ENCODE measurements at regions not wholly inside any gene's neighbourhood (a gene's known extent, or its start where the extent isn't known, plus 50 kb on each side); places are given as distances from the start of the nearest gene placed in this dataset.

GRCh38 chr19:20482721-20483120 lies 82.9 kb downstream of the ZNF737 start:
- FAIRE-seq, result no peak

DNA sequence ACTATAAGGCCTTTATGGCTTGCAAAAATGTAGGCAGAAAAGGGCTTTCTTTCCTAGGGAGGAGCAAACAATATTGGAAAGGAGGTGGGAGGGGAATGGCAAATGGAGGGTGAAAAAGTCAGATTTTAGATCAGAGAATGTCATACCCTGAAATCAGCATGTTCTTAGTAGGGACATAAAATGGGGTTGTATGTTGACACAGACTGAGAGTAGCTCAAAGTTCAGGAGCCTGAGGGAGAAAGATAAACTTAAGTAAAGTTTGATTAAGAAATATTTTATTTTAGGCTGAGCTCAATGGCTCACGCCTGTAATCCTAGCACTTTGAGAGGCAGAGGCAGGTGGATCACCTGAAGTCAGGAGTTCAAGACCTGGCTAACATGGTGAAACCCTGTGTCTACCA lies 83.8 kb downstream of the ZNF737 start:
- dilution Hi-C loops (cut with MboI; ENCODE audit: extremely low pct_ligation_motif_present, low sequenced_read_pairs), result no loop called here
- no peaks in the 10 kb centered on the region for H3K9me1 ChIP-seq (ENCODE audit: control insufficient read depth, extremely low read depth, insufficient read depth, low read length)
- peaks cover 2% of the 10 kb centered on the region for H3K9me3 ChIP-seq (ENCODE audit: control insufficient read depth, low read depth, low read length)
- no peak overlapping the region for H2AFZ ChIP-seq (ENCODE audit: control insufficient read depth, low read length)
- no peak for FAIRE-seq
- H3K36me3 ChIP-seq (ENCODE audit: control insufficient read depth in 2 of 2, extremely low read depth in 1 of 2, insufficient read depth in 2 of 2, low read length in 2 of 2), result no peaks in the 10 kb centered on the region
- H3K9ac ChIP-seq (ENCODE audit: control insufficient read depth, extremely low read depth, insufficient read depth, low read length), result no peak overlapping the region
- no peak for DNase-seq (ENCODE audit: low read depth, low spot score)
- no peak overlapping the region for H3K4me2 ChIP-seq (ENCODE audit: control insufficient read depth, extremely low read depth, insufficient read depth, low read depth, low read length)
- H4K20me1 ChIP-seq (ENCODE audit: control insufficient read depth, extremely low read depth, insufficient read depth, low read length), result no peaks in the 10 kb centered on the region
- H3K79me2 ChIP-seq (ENCODE audit: control insufficient read depth, insufficient read depth, low read length), result no peaks in the 10 kb centered on the region
- no peak overlapping the region for H3K27ac ChIP-seq (ENCODE audit: control insufficient read depth, insufficient read depth, low read length)
- H3K4me3 ChIP-seq (ENCODE audit: control insufficient read depth in 2 of 3, extremely low read depth in 1 of 3, insufficient read depth in 2 of 3, low read depth in 1 of 3, low read length in 3 of 3), result no peak overlapping the region
- TF ChIP-seq EZH2 (IDR thresholded peaks at IDR 0.05; ENCODE audit: low read length) (no peak), CTCF (optimal IDR thresholded peaks at IDR 0.05 in 1 of 3, IDR thresholded peaks at IDR 0.05 in 1 of 3, conservative IDR thresholded peaks at IDR 0.05 in 1 of 3; ENCODE audit: extremely low read depth in 1 of 3, insufficient read depth in 2 of 3, low read length in 3 of 3) (no peak)
- H3K4me1 ChIP-seq (ENCODE audit: control insufficient read depth, extremely low read depth, insufficient read depth, low read length), result no peaks in the 10 kb centered on the region
- H3K27me3 ChIP-seq (ENCODE audit: control insufficient read depth, extremely low read depth, insufficient read depth, low read length), result no peaks in the 10 kb centered on the region

More at GRCh38 chr19:20482721-20483120, 82.9 kb downstream of the ZNF737 start:
- no peak overlapping the region for H3K9ac ChIP-seq (ENCODE audit: control insufficient read depth, extremely low read depth, insufficient read depth, low read length)
- H3K27me3 ChIP-seq (ENCODE audit: control insufficient read depth, extremely low read depth, insufficient read depth, low read length), result no peaks in the 10 kb centered on the region
- no peaks in the 10 kb centered on the region for H3K4me1 ChIP-seq (ENCODE audit: control insufficient read depth, extremely low read depth, insufficient read depth, low read length)
- H2AFZ ChIP-seq (ENCODE audit: control insufficient read depth, low read length), result no peak overlapping the region
- H3K27ac ChIP-seq (ENCODE audit: control insufficient read depth, insufficient read depth, low read length), result no peak overlapping the region
- H3K79me2 ChIP-seq (ENCODE audit: control insufficient read depth, insufficient read depth, low read length), result no peaks in the 10 kb centered on the region
- no peaks in the 10 kb centered on the region for H3K9me1 ChIP-seq (ENCODE audit: control insufficient read depth, extremely low read depth, insufficient read depth, low read length)
- no peaks in the 10 kb centered on the region for H4K20me1 ChIP-seq (ENCODE audit: control insufficient read depth, extremely low read depth, insufficient read depth, low read length)
- H3K36me3 ChIP-seq (ENCODE audit: control insufficient read depth in 2 of 2, extremely low read depth in 1 of 2, insufficient read depth in 2 of 2, low read length in 2 of 2), result no peaks in the 10 kb centered on the region
- dilution Hi-C loops (cut with MboI; ENCODE audit: extremely low pct_ligation_motif_present, low sequenced_read_pairs), result no loop called here
- TF ChIP-seq EZH2 (IDR thresholded peaks at IDR 0.05; ENCODE audit: low read length) (no peak), CTCF (optimal IDR thresholded peaks at IDR 0.05 in 1 of 3, IDR thresholded peaks at IDR 0.05 in 1 of 3, conservative IDR thresholded peaks at IDR 0.05 in 1 of 3; ENCODE audit: extremely low read depth in 1 of 3, insufficient read depth in 2 of 3, low read length in 3 of 3) (no peak)
- H3K4me3 ChIP-seq (ENCODE audit: control insufficient read depth in 2 of 3, extremely low read depth in 1 of 3, insufficient read depth in 2 of 3, low read depth in 1 of 3, low read length in 3 of 3), result no peak overlapping the region
- H3K9me3 ChIP-seq (ENCODE audit: control insufficient read depth, low read depth, low read length), result no peaks in the 10 kb centered on the region
- no peak overlapping the region for H3K4me2 ChIP-seq (ENCODE audit: control insufficient read depth, extremely low read depth, insufficient read depth, low read depth, low read length)
- DNase-seq (ENCODE audit: low read depth, low spot score), result no peak

All from keratinocyte (primary cell).